ENCODE measurements at regions not wholly inside any gene's neighbourhood (a gene's known extent, or its start where the extent isn't known, plus 50 kb on each side); places are given as distances from the start of the nearest gene placed in this dataset.

DNA sequence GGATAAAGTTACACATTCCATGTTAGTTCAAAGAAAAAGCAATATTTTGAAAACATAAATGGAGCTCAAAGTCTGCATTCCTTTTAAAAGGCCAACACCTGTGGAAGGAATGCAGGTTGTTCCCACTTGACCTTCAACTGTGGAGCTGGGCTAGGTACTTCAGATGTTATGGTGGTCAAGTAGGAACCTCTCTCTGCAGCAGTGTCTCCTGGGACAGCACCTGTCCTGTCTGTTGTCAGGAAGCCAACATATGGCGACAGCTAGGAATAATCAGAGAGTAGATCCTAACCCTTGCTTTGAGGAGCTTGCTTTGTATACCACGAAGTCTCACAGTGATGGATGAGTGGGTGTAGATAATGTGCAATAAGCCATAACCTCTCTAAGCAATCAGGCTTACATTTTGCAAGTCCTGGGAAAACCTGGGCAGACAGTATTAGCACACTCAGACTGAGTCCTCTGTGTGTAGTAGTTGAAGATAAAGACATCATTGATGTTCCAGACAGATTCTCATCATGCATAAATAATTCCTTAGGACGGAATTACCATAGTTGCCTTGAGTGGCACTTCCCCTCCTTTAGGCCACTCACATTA lies 347.5 kb downstream of the PRL start:
- ATAC-seq = no peak
- Histone ChIP-seq H3K4me1 (peaks cover 0 to 51% (median 24%) of the 10 kb centered on the region in 12 donors), H3K27me3 (no peaks in the 10 kb centered on the region), H3K27ac (no peak overlapping the region), H3K36me3 (no peaks in the 10 kb centered on the region), H3K9me3 (no peaks in the 10 kb centered on the region), H3K4me3 (no peak overlapping the region)
- 71 to 91% (median 80%) methylated on average over 3 of the region's 3 CpGs for WGBS, 4 donors
- TF ChIP-seq, protein P1, sequence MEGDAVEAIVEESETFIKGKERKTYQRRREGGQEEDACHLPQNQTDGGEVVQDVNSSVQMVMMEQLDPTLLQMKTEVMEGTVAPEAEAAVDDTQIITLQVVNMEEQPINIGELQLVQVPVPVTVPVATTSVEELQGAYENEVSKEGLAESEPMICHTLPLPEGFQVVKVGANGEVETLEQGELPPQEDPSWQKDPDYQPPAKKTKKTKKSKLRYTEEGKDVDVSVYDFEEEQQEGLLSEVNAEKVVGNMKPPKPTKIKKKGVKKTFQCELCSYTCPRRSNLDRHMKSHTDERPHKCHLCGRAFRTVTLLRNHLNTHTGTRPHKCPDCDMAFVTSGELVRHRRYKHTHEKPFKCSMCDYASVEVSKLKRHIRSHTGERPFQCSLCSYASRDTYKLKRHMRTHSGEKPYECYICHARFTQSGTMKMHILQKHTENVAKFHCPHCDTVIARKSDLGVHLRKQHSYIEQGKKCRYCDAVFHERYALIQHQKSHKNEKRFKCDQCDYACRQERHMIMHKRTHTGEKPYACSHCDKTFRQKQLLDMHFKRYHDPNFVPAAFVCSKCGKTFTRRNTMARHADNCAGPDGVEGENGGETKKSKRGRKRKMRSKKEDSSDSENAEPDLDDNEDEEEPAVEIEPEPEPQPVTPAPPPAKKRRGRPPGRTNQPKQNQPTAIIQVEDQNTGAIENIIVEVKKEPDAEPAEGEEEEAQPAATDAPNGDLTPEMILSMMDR (IDR thresholded peaks at IDR 0.05) = no peak
- TF ChIP-seq POLR2A (IDR thresholded peaks at IDR 0.05) = no peak
- intact Hi-C loops (cut with DNase I) = no loop called here
- DNase-seq = no peak

DNA sequence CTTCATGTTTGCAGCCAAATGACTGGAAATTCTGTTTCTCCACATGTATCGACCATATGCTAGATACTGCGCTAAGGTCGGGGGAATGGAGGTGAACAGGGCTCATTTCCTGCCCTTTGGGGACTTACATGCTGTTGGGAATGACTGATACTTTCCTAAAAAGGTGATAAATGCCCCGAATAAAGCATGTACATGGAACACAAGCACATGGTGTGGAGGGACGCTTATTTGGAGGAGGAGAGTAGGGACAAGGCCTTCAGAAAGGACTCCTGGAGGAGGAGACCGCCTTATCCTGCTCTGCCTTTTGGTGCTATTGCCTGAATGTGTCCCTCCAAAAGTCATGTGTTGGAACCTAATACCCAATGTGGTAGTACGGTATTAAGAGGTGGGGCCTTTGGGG lies 344.5 kb downstream of the PRL start:
- no peak for ATAC-seq
- Histone ChIP-seq H3K9me3 (no peaks in the 10 kb centered on the region), H3K27me3 (no peaks in the 10 kb centered on the region), H3K36me3 (no peaks in the 10 kb centered on the region), H3K4me1 (peaks cover 0 to 56% (median 28%) of the 10 kb centered on the region in 12 donors), H3K4me3 (no peak overlapping the region), H3K27ac (no peak overlapping the region)
- TF ChIP-seq, protein P1 (IDR thresholded peaks at IDR 0.05) = no peak
- TF ChIP-seq POLR2A (IDR thresholded peaks at IDR 0.05) = no peak
- whole genome bisulfite sequencing, 4 donors = 96 to 99% (median 97%) methylated on average over 7 of the region's 7 CpGs
- intact Hi-C loops (cut with DNase I) = loop anchor here in 1 of 10 donors (5.0 kb wide), 1 partner anchor 355 kb away; no protein-coding TSS in a partner anchor
- no peak for DNase-seq

DNA sequence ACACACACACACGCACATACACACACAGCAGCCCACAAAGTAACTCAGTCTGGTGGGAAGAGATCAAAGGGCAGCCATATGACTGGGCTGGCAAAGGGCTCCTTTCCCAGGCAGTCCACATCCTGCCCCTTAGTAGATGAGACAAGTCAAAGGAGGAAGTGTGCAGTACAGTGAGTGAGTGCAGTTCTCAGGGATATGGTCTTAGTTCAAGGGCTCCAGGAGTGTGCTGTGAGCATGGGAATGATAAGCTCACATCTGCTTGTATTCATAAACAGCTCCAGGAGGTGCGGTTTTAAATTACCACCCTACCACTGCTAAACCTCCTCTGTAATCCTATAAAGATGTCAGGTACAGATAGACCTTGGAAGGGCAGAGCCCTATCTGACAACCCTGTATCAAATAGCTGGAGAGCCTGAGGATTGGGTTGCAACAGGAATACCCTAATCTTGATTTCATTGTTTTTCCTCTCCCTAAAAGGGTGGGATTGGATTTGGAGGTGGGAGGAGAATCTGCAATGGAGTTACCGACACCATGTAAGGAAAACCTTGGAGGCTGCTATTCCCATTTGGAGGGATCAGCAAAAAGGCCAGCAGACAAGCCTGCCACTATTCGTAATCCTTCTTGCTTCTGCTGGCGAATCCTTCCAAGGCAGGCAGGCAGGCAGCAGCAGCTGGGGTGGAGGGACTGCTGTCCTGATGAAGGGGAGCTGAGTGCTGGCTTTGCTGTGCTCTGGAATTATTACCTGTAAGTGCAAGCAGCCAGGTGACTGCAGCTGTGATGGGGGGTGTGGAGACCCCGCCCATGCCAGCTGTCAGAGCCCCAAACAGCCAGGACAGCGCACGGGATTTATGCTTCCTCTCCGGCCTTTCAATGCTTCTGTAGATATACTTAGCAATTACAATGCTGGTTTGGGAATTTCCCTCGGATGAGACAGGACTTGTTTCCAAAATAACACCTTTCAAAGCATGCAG lies 342.7 kb downstream of the PRL start:
- intact Hi-C loops (cut with DNase I) = loop anchor here in 1 of 10 donors (5.0 kb wide), 1 partner anchor 357 kb away; no protein-coding TSS in a partner anchor
- TF ChIP-seq, protein P1 (IDR thresholded peaks at IDR 0.05) = no peak
- TF ChIP-seq POLR2A (IDR thresholded peaks at IDR 0.05) = no peak
- Histone ChIP-seq H3K9me3 (no peaks in the 10 kb centered on the region), H3K4me1 (peaks cover 0 to 41% (median 19%) of the 10 kb centered on the region in 12 donors), H3K36me3 (no peaks in the 10 kb centered on the region), H3K27ac (peak overlapping the region in 9 of 12 donors; percentile 6 to 61 (median 37)), H3K4me3 (no peak overlapping the region), H3K27me3 (no peaks in the 10 kb centered on the region)
- 39 to 52% (median 47%) methylated on average over 9 to 10 of the region's 10 CpGs for WGBS, 4 donors
- DNase-seq (peak in 2 of 5 donors; percentile 22 to 30), ATAC-seq (peak in 3 of 4 donors; percentile 67 to 89 (median 76))

DNA sequence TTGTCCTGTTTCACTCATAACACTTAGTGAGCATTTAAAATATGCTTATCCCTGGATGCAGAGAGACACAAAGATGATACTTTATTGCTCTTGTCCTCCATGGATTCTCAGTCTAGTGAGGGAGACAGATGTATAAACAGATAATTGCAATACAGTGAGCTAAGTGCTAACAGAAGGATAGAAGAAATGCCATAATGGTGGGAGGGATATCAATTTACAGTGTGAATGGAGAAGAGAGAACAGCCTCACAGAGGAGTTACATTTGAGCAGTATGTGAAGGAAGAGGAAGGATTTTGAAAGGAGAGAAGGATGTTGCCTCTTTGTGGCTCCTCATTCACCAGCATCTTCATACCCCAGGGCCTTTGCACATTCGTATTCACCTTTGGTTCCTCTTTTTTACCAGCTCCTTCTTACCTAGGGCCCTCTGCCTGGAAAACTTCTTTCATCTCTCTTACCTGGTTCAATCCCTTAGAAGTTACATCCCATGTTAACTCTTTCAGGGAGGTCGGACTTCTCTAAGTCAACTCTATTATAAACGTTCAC lies 341.7 kb downstream of the PRL start:
- WGBS, 4 donors = 88 to 91% (median 90%) methylated on average over 3 of the region's 3 CpGs
- H3K27ac ChIP-seq = peak overlapping the region in 2 of 12 donors; percentile 10 to 55

More for the DNA sequence above, 341.7 kb downstream of the PRL start:
- H3K9me3 ChIP-seq = no peaks in the 10 kb centered on the region
- H3K36me3 ChIP-seq = no peaks in the 10 kb centered on the region
- DNase-seq (no peak), ATAC-seq (no peak)
- peaks cover 0 to 41% (median 19%) of the 10 kb centered on the region in 12 donors for H3K4me1 ChIP-seq
- intact Hi-C loops (cut with DNase I) = no loop called here
- H3K27me3 ChIP-seq = no peaks in the 10 kb centered on the region
- H3K4me3 ChIP-seq = no peak overlapping the region
- no peak for TF ChIP-seq POLR2A (IDR thresholded peaks at IDR 0.05)
- TF ChIP-seq, protein P1 (IDR thresholded peaks at IDR 0.05) = no peak

All from heart left ventricle (tissue), 16 donors.